ENCODE measurements at regions not wholly inside any gene's neighbourhood (a gene's known extent, or its start where the extent isn't known, plus 50 kb on each side); places are given as distances from the start of the nearest gene placed in this dataset.
"Not testable (repeated sequence)": the region's sequence is repeated elsewhere in the genome, so short reads cannot be mapped to it uniquely, and the experiment has no call there.

DNA sequence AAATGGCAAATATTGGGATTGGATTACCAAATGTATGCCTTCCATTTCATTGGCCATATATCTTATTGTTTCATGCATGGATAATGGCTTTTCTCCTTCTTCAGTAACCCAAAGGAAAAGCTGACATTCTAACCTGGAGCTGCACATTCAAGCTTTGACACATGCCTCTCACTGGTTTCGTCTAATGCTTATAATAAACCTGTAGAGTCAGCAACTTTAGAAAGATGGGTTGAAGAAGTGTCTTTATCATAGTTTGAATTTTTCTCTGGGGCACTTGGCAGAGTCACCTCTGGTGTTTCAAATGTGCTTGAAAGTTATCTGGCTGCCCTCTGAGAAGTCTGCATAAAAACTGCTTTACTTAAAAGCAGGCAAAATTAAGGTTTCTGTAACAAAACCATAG, 55.4 kb upstream of the GOLGA8A start:
- CTCF ChIA-PET: no interaction called here
- BruUV-seq (replicated peaks): no TSS peak
- intact Hi-C loops (cut with micrococcal nuclease; ENCODE audit: unreplicated experiment): no loop called here
- TF ChIP-seq, protein P1, sequence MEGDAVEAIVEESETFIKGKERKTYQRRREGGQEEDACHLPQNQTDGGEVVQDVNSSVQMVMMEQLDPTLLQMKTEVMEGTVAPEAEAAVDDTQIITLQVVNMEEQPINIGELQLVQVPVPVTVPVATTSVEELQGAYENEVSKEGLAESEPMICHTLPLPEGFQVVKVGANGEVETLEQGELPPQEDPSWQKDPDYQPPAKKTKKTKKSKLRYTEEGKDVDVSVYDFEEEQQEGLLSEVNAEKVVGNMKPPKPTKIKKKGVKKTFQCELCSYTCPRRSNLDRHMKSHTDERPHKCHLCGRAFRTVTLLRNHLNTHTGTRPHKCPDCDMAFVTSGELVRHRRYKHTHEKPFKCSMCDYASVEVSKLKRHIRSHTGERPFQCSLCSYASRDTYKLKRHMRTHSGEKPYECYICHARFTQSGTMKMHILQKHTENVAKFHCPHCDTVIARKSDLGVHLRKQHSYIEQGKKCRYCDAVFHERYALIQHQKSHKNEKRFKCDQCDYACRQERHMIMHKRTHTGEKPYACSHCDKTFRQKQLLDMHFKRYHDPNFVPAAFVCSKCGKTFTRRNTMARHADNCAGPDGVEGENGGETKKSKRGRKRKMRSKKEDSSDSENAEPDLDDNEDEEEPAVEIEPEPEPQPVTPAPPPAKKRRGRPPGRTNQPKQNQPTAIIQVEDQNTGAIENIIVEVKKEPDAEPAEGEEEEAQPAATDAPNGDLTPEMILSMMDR (conservative IDR thresholded peaks at IDR 0.05): no peak
- no peak for TF ChIP-seq EZH2 (IDR thresholded peaks at IDR 0.05; ENCODE audit: low read depth)
- H3K4me3 ChIP-seq: no peak overlapping the region
- H3K79me2 ChIP-seq (ENCODE audit: low read depth): no peaks in the 10 kb centered on the region
- no peaks in the 10 kb centered on the region for H3F3A ChIP-seq (ENCODE audit: insufficient read depth, low read depth)
- no peaks in the 10 kb centered on the region for H3K36me3 ChIP-seq (ENCODE audit: low read depth)
- H3K9me3 ChIP-seq (ENCODE audit: insufficient read depth, low read depth): no peaks in the 10 kb centered on the region
- no peaks in the 10 kb centered on the region for H3K27me3 ChIP-seq (ENCODE audit: insufficient read depth, low read depth)
- H4K20me1 ChIP-seq (ENCODE audit: insufficient read depth): no peaks in the 10 kb centered on the region
- POLR2A ChIA-PET (ENCODE audit: unreplicated experiment): no interaction called here
- DNase-seq: no peak
- H2AFZ ChIP-seq: no peak overlapping the region
- no peak overlapping the region for H3K4me2 ChIP-seq
- no peaks in the 10 kb centered on the region for H3K4me1 ChIP-seq (replicated peaks; ENCODE audit: insufficient read depth)
- no peak overlapping the region for H3K27ac ChIP-seq
- no peaks in the 10 kb centered on the region for H3K9me2 ChIP-seq (ENCODE audit: insufficient read depth)

DNA sequence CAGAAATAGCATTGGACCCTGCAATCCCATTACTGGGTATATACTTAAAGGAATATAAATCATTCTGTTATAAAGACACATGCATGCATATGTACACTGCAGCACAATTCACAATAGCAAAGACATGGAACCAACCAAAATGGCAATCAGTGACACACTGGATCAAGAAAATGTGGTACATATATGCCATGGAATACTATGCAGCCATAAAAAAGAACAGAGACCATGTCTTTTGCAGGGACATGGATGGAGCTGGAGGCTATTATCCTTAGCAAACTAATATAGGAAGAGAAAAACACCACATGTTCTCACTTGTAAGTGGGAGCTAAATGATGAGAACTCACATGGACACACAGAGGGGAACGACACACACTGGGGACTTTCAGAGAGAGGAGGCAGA, 53.9 kb upstream of the GOLGA8A start:
- H3K9me3 ChIP-seq (ENCODE audit: insufficient read depth, low read depth); H3K36me3 ChIP-seq (ENCODE audit: low read depth); BruUV-seq (replicated peaks); intact Hi-C loops (cut with micrococcal nuclease; ENCODE audit: unreplicated experiment); H3K79me2 ChIP-seq (ENCODE audit: low read depth); DNase-seq; H3K27ac ChIP-seq; H3K4me2 ChIP-seq; H3K27me3 ChIP-seq (ENCODE audit: insufficient read depth, low read depth); H3K4me3 ChIP-seq; H3K9me2 ChIP-seq (ENCODE audit: insufficient read depth); H3K4me1 ChIP-seq (replicated peaks; ENCODE audit: insufficient read depth); H4K20me1 ChIP-seq (ENCODE audit: insufficient read depth); H2AFZ ChIP-seq; H3F3A ChIP-seq (ENCODE audit: insufficient read depth, low read depth); CTCF ChIA-PET: not testable (repeated sequence)
- POLR2A ChIA-PET (ENCODE audit: unreplicated experiment): interaction anchor here (0.6 kb wide), 1 partner anchor 451 kb away, joined by 5 read pairs; no protein-coding TSS in a partner anchor

DNA sequence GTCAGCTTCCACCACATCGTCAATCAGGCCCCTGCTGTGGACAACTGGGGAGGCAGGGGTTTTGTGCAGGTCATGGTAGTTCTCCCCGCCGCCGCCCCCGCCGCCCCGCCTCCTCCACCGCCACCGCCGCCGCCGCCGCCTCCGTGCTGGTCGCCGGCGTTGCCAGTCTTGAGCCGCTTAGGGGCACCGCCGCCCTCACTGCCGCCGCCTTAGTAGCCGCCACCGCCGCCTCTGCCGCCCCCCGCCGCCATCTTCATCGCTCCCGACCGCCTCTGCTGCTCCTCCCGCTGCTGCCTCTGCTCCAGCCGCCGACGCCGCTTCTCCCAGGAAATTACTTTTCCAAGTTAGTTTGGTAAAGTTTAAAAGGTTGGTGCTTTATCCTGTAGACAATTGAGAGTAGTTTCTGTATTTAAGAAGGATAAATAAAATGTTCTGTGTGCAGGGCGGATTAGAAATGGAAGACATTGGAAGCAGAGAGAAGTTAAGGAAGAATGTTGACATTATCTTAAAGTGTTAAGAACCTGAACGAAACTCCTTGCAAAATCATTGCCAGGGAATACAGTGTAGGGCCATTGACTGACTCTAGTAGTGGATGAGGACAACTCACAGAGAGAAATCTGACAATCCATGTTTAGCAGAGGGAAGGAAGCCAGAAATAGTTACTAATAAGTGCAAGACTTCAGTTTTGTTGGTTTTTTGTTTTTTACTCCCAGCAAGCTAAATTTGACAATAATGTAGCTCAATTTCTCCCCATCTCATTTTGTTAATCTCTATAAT, 53.0 kb upstream of the GOLGA8A start:
- no peaks in the 10 kb centered on the region for H3F3A ChIP-seq (ENCODE audit: insufficient read depth, low read depth)
- ChIA-PET CTCF (no interaction called here), POLR2A (ENCODE audit: unreplicated experiment) (no interaction called here)
- H3K4me3 ChIP-seq: no peak overlapping the region
- no peaks in the 10 kb centered on the region for H4K20me1 ChIP-seq (ENCODE audit: insufficient read depth)
- no peaks in the 10 kb centered on the region for H3K36me3 ChIP-seq (ENCODE audit: low read depth)
- no TSS peak for BruUV-seq (replicated peaks)
- TF ChIP-seq, protein P1 (conservative IDR thresholded peaks at IDR 0.05): no peak
- TF ChIP-seq EZH2 (IDR thresholded peaks at IDR 0.05; ENCODE audit: low read depth): no peak
- no peaks in the 10 kb centered on the region for H3K27me3 ChIP-seq (ENCODE audit: insufficient read depth, low read depth)
- H2AFZ ChIP-seq: no peak overlapping the region
- no peaks in the 10 kb centered on the region for H3K4me1 ChIP-seq (replicated peaks; ENCODE audit: insufficient read depth)
- no peaks in the 10 kb centered on the region for H3K79me2 ChIP-seq (ENCODE audit: low read depth)
- H3K27ac ChIP-seq: no peak overlapping the region
- no peaks in the 10 kb centered on the region for H3K9me3 ChIP-seq (ENCODE audit: insufficient read depth, low read depth)
- no peak overlapping the region for H3K4me2 ChIP-seq
- no peaks in the 10 kb centered on the region for H3K9me2 ChIP-seq (ENCODE audit: insufficient read depth)
- intact Hi-C loops (cut with micrococcal nuclease; ENCODE audit: unreplicated experiment): no loop called here
- DNase-seq: no peak
